Subcutaneous abdominal adipose tissue (tissue), 5 donors: ENCODE measurements at regions not wholly inside any gene's neighbourhood (a gene's known extent, or its start where the extent isn't known, plus 50 kb on each side); places are given as distances from the start of the nearest gene placed in this dataset.
"Not testable (repeated sequence)": the region's sequence is repeated elsewhere in the genome, so short reads cannot be mapped to it uniquely, and the experiment has no call there.

Experiments
- H3K27ac ChIP-seq: one replicate; pipeline ENCODE4 v1.7.0; 2013; ENCODE audit warnings: low read depth, mild to moderate bottlenecking, inconsistent platforms, low read length, moderate library complexity
- H3K27me3 ChIP-seq, 5 donors: one replicate each; pipeline ENCODE4 v1.7.0; 2013; ENCODE audit warnings: low read length in 5 of 5, inconsistent platforms in 1 of 5; ENCODE audit not compliant: control insufficient read depth in 5 of 5, insufficient read depth in 4 of 5
- H3K36me3 ChIP-seq, 5 donors: one replicate each; pipeline ENCODE4 v1.7.0; 2013; ENCODE audit warnings: low read length in 5 of 5; ENCODE audit not compliant: control insufficient read depth in 5 of 5, insufficient read depth in 5 of 5
- H3K4me1 ChIP-seq, 5 donors: one replicate each; pipeline ENCODE4 v1.7.0; 2013; ENCODE audit warnings: low read length in 5 of 5, mild to moderate bottlenecking in 3 of 5, moderate library complexity in 1 of 5; ENCODE audit not compliant: control insufficient read depth in 5 of 5, insufficient read depth in 5 of 5
- H3K4me3 ChIP-seq, 5 donors: one replicate each; pipeline ENCODE4 v1.7.0; 2013; ENCODE audit warnings: low read length in 5 of 5, low read depth in 1 of 5
- H3K9ac ChIP-seq, 5 donors: one replicate each; pipeline ENCODE4 v1.7.0; 2013; ENCODE audit warnings: low read length in 5 of 5, mild to moderate bottlenecking in 4 of 5, moderate library complexity in 3 of 5
- H3K9me3 ChIP-seq, 5 donors: one replicate each; pipeline ENCODE4 v1.7.0; 2013; ENCODE audit warnings: low read length in 5 of 5; ENCODE audit not compliant: control insufficient read depth in 5 of 5
- donor health status: healthy.
- donor health status: healthy.
- donor health status: healthy.
- donor health status: healthy.
- donor health status: healthy.

DNA sequence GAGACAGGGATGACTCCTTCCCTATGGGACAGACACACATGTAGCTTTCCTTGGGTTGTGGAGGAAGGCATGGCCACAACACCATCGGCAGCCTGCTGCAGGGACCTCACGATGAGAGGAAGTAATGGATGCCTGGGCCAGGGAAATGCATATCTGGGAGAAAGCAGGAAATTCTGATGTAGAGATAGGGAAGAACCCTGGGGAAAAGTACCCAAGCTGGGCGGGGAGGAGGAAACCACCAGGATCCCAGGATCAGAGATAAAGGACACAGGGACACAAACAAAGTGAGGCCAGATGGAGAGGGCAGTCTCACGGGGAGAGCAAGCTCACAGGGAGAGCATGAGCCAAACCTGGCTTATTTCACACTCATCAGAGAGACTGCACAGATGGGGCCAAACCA lies 294.7 kb upstream of the TEKT4 start:
- not testable (repeated sequence) for H3K9ac ChIP-seq
- H3K27ac ChIP-seq, result peak overlapping the region; percentile 37

GRCh38 chr2:94577160-94577559 lies 294.1 kb upstream of the TEKT4 start:
- H3K9ac ChIP-seq, H3K4me3 ChIP-seq, H3K27me3 ChIP-seq, H3K4me1 ChIP-seq, H3K36me3 ChIP-seq, H3K9me3 ChIP-seq: not testable (repeated sequence)
- H3K27ac ChIP-seq, result peak overlapping the region; percentile 37

More for the DNA sequence above, 294.7 kb upstream of the TEKT4 start:
- not testable (repeated sequence) for H3K36me3 ChIP-seq, H3K27me3 ChIP-seq, H3K4me1 ChIP-seq, H3K9me3 ChIP-seq, H3K4me3 ChIP-seq

DNA sequence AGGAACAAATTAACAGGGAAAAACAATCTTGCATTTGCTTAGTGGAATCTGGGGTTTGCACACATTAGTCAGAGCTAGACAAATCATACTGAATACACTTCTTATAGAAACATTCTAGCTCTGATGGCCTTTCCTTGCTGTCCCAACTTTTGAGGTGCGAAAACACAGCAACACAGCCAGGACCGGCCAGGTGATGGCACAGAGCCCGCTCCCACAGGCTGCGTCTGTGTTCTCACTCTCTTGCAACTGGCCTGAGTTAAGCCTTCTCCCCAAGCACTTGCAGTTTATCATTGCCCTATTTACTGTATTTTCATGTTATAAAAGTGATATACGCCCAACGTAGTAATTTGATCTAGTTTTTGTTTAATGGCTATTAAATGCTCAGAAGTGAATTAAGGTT lies 292.0 kb upstream of the TEKT4 start:
- H3K4me3 ChIP-seq, H3K27me3 ChIP-seq, H3K27ac ChIP-seq, H3K4me1 ChIP-seq, H3K9ac ChIP-seq, H3K36me3 ChIP-seq, H3K9me3 ChIP-seq: not testable (repeated sequence)

DNA sequence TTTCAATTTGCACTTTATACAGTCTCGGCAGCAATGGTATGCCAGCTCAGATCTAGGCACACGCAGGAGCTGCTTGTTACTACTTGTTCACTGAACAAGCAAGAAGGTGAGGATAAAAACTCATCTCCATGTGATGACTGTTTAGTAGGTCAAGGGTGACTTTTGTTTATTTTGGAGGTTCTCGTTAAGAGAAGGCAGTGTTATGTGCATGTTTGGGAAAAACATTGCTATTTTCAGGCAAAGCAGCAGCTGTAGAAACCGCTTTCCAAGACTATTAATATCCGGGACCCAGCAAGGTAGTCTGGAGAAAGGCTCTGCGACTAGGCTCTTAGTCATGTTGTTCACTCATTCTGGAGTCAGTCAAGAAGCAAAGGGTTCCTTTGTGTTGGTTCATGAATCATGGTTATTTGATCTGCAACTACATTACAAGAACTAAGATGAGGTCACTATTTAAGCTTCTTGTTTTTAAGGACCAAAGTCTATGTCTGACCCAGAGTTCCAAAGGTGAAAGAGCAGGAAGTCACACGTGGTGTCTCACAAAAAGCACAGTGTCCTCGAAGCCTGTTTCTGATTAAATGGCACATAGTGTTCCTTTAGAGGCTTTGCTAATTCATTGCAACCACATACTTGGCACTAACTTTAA lies 288.0 kb upstream of the TEKT4 start:
- H3K4me3 ChIP-seq, H3K27ac ChIP-seq, H3K27me3 ChIP-seq, H3K9ac ChIP-seq, H3K9me3 ChIP-seq, H3K36me3 ChIP-seq: not testable (repeated sequence)
- H3K4me1 ChIP-seq, result peaks cover 0 to 18% (median 10%) of the 10 kb centered on the region in 5 donors

- H3K27ac ChIP-seq, H3K9me3 ChIP-seq, H3K9ac ChIP-seq, H3K36me3 ChIP-seq, H3K27me3 ChIP-seq, H3K4me3 ChIP-seq: not testable (repeated sequence)
- peaks cover 0 to 18% (median 10%) of the 10 kb centered on the region in 5 donors for H3K4me1 ChIP-seq
These were observed 286.7 kb upstream of the TEKT4 start for GRCh38 chr2:94584569-94584968.

GRCh38 chr2:94586032-94586982 lies 284.9 kb upstream of the TEKT4 start:
- peak overlapping the region; percentile 37 for H3K27ac ChIP-seq
- H3K9me3 ChIP-seq, H3K4me3 ChIP-seq, H3K36me3 ChIP-seq, H3K27me3 ChIP-seq, H3K9ac ChIP-seq: not testable (repeated sequence)
- H3K4me1 ChIP-seq, result peaks cover 0 to 18% (median 10%) of the 10 kb centered on the region in 5 donors

GRCh38 chr2:94587042-94587441 lies 284.2 kb upstream of the TEKT4 start:
- Histone ChIP-seq H3K9ac (peak overlapping the region in 1 of 5 donors; percentile 32), H3K4me1 (peaks cover 0 to 18% (median 10%) of the 10 kb centered on the region in 5 donors), H3K27ac (peak overlapping the region; percentile 37), H3K4me3 (peak overlapping the region; percentile 46 to 69 (median 61))
- H3K27me3 ChIP-seq, H3K36me3 ChIP-seq, H3K9me3 ChIP-seq: not testable (repeated sequence)

- not testable (repeated sequence) for H3K9ac ChIP-seq, H3K9me3 ChIP-seq, H3K27ac ChIP-seq, H3K4me3 ChIP-seq, H3K36me3 ChIP-seq, H3K27me3 ChIP-seq
- H3K4me1 ChIP-seq, result peaks cover 0 to 10% (median 7%) of the 10 kb centered on the region in 5 donors
These were observed 277.0 kb upstream of the TEKT4 start for GRCh38 chr2:94594019-94594836.

DNA sequence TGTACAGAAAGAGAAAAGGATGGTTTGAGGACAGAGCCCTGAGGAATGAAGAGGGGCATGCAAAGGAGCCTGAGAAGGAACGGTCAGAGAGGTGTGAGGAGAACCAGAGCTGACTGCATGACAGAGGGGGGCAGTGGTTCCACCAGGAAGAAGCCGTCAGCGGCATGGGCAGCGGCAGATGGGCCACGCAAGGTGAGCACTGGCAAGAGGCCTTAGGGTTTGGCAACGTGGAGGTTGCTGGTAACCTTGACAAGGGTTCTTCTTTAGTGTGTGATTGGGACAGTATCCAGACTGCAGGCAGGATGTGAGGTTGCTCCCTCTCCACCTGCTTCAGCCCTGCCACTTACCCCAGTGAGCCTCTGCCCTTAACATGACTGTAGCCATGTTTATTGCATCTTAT lies 275.3 kb upstream of the TEKT4 start:
- H3K36me3 ChIP-seq, H3K4me3 ChIP-seq, H3K27me3 ChIP-seq, H3K27ac ChIP-seq, H3K9me3 ChIP-seq, H3K9ac ChIP-seq: not testable (repeated sequence)
- H3K4me1 ChIP-seq, result peaks cover 0 to 10% (median 7%) of the 10 kb centered on the region in 5 donors
